ENCODE measurements at regions not wholly inside any gene's neighbourhood (a gene's known extent, or its start where the extent isn't known, plus 50 kb on each side); places are given as distances from the start of the nearest gene placed in this dataset.

- Histone ChIP-seq H3K36me3 (replicated peaks; ENCODE audit: insufficient read depth, low read length) (no peaks in the 10 kb centered on the region), H3K4me3 (ENCODE audit: low read length) (no peak overlapping the region), H3K9ac (ENCODE audit: low read length) (no peak overlapping the region), H3K27me3 (replicated peaks; ENCODE audit: insufficient read depth, low read length) (no peaks in the 10 kb centered on the region), H3K4me1 (ENCODE audit: low read length) (peaks cover 4% of the 10 kb centered on the region; the same call in 1 of the 2 replicates), H3K79me2 (ENCODE audit: low read length) (no peaks in the 10 kb centered on the region), H3F3A (ENCODE audit: insufficient read depth, low read length) (no peaks in the 10 kb centered on the region), H2AFZ (ENCODE audit: low read length) (no peak overlapping the region), H3K9me3 (replicated peaks; ENCODE audit: insufficient read depth, low read length) (no peaks in the 10 kb centered on the region), H4K20me1 (ENCODE audit: insufficient read depth, low read length) (no peaks in the 10 kb centered on the region), H3K9me2 (replicated peaks; ENCODE audit: insufficient read depth, low read length) (no peaks in the 10 kb centered on the region), H3K4me2 (ENCODE audit: low read depth, low read length) (no peak overlapping the region), H3K27ac (ENCODE audit: low read length) (no peak overlapping the region)
- DNase-seq, result peak; percentile 37
- TF ChIP-seq CTCF (IDR thresholded peaks at IDR 0.05; ENCODE audit: low read length) (no peak), EZH2phosphoT487 (IDR thresholded peaks at IDR 0.05; ENCODE audit: low read length) (no peak), EZH2 (optimal IDR thresholded peaks at IDR 0.05; ENCODE audit: low read depth, low read length) (no peak)
Observed at GRCh38 chr9:31389075-31389474, 995.4 kb upstream of the ACO1 start.

DNA sequence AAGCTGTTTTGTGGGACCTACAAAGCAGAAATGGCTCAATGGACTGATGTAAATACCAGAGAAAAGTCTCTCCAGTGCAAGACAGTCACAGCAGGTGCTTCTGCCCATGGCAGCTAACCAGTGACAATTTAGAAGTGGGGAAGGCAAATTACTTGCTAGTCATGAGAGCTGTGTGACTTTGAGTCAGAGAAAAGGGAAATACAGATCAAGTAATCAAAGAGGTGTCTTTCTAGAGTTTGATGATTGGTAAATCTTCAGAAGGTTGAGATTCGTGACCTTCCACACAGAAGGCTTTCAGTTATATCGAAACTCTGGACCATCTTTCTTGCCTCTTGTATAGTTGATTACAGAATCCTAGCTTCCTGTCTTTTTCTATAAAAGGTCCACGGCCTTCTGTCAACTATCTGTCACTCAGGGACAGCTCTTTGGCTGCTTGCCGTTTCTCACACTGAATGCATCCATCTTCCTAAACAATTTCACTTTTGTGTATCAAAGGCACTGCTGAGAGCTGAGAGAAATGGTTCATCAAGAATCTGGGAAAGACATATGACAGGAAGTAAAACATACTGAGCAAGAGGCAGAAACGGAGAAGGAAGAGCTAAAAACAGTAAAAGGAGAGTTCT, 993.9 kb upstream of the ACO1 start:
- Histone ChIP-seq H2AFZ (ENCODE audit: low read length) (no peak overlapping the region), H3K79me2 (ENCODE audit: low read length) (no peaks in the 10 kb centered on the region), H3K4me2 (ENCODE audit: low read depth, low read length) (peak overlapping the region; percentile 35; the same call in 1 of the 2 replicates), H3K27ac (ENCODE audit: low read length) (no peak overlapping the region), H3F3A (ENCODE audit: insufficient read depth, low read length) (no peaks in the 10 kb centered on the region), H3K4me1 (ENCODE audit: low read length) (peaks cover 4% of the 10 kb centered on the region; the same call in 1 of the 2 replicates), H3K4me3 (ENCODE audit: low read length) (no peak overlapping the region), H3K9me2 (replicated peaks; ENCODE audit: insufficient read depth, low read length) (no peaks in the 10 kb centered on the region), H3K9me3 (replicated peaks; ENCODE audit: insufficient read depth, low read length) (no peaks in the 10 kb centered on the region), H4K20me1 (ENCODE audit: insufficient read depth, low read length) (no peaks in the 10 kb centered on the region), H3K36me3 (replicated peaks; ENCODE audit: insufficient read depth, low read length) (no peaks in the 10 kb centered on the region), H3K9ac (ENCODE audit: low read length) (no peak overlapping the region), H3K27me3 (replicated peaks; ENCODE audit: insufficient read depth, low read length) (no peaks in the 10 kb centered on the region)
- DNase-seq, result no peak
- TF ChIP-seq EZH2phosphoT487 (IDR thresholded peaks at IDR 0.05; ENCODE audit: low read length), result no peak
- TF ChIP-seq CTCF (IDR thresholded peaks at IDR 0.05; ENCODE audit: low read length), result no peak
- TF ChIP-seq EZH2 (optimal IDR thresholded peaks at IDR 0.05; ENCODE audit: low read depth, low read length), result no peak

GRCh38 chr9:31393240-31393639, 991.2 kb upstream of the ACO1 start:
- no peak for DNase-seq

More at GRCh38 chr9:31393240-31393639, 991.2 kb upstream of the ACO1 start:
- no peaks in the 10 kb centered on the region for H3K9me3 ChIP-seq (replicated peaks; ENCODE audit: insufficient read depth, low read length)
- H3K4me2 ChIP-seq (ENCODE audit: low read depth, low read length), result no peak overlapping the region
- H3K27me3 ChIP-seq (replicated peaks; ENCODE audit: insufficient read depth, low read length), result no peaks in the 10 kb centered on the region
- no peak overlapping the region for H3K4me3 ChIP-seq (ENCODE audit: low read length)
- no peak overlapping the region for H3K9ac ChIP-seq (ENCODE audit: low read length)
- no peak overlapping the region for H3K27ac ChIP-seq (ENCODE audit: low read length)
- H3F3A ChIP-seq (ENCODE audit: insufficient read depth, low read length), result no peaks in the 10 kb centered on the region
- no peaks in the 10 kb centered on the region for H4K20me1 ChIP-seq (ENCODE audit: insufficient read depth, low read length)
- H3K79me2 ChIP-seq (ENCODE audit: low read length), result no peaks in the 10 kb centered on the region
- H3K9me2 ChIP-seq (replicated peaks; ENCODE audit: insufficient read depth, low read length), result no peaks in the 10 kb centered on the region
- H3K36me3 ChIP-seq (replicated peaks; ENCODE audit: insufficient read depth, low read length), result no peaks in the 10 kb centered on the region
- no peak overlapping the region for H2AFZ ChIP-seq (ENCODE audit: low read length)
- peaks cover 4% of the 10 kb centered on the region; the same call in 1 of the 2 replicates for H3K4me1 ChIP-seq (ENCODE audit: low read length)
- no peak for TF ChIP-seq EZH2phosphoT487 (IDR thresholded peaks at IDR 0.05; ENCODE audit: low read length)
- no peak for TF ChIP-seq CTCF (IDR thresholded peaks at IDR 0.05; ENCODE audit: low read length)
- no peak for TF ChIP-seq EZH2 (optimal IDR thresholded peaks at IDR 0.05; ENCODE audit: low read depth, low read length)
